IPS-20b (cell line): ENCODE measurements at regions not wholly inside any gene's neighbourhood (a gene's known extent, or its start where the extent isn't known, plus 50 kb on each side); places are given as distances from the start of the nearest gene placed in this dataset.

Experiments
- H3K27ac ChIP-seq: one replicate; pipeline ENCODE4 v1.5.1; 2013; ENCODE audit warnings: low read length
- H3K27me3 ChIP-seq: 2 replicates; pipeline ENCODE4 v1.6.1; 2013; ENCODE audit warnings: mild to moderate bottlenecking, low read length, inconsistent platforms; ENCODE audit not compliant: insufficient read depth
- H3K36me3 ChIP-seq: 2 replicates; pipeline ENCODE4 v1.6.1; 2013; ENCODE audit warnings: low read depth, mild to moderate bottlenecking, inconsistent platforms, low read length, moderate library complexity; ENCODE audit not compliant: insufficient read depth
- H3K4me1 ChIP-seq: 2 replicates; pipeline ENCODE4 v1.6.1; 2013; ENCODE audit warnings: mild to moderate bottlenecking, control low read depth, inconsistent platforms, low read length, moderate library complexity; ENCODE audit not compliant: insufficient read depth
- H3K4me3 ChIP-seq: 2 replicates; pipeline ENCODE4 v1.5.1; 2013; ENCODE audit warnings: mild to moderate bottlenecking, low read length, inconsistent platforms
- H3K9ac ChIP-seq: 2 replicates; pipeline ENCODE4 v1.6.1; 2013; ENCODE audit warnings: low read depth, mild to moderate bottlenecking, inconsistent platforms, low read length, moderate library complexity
- H3K9me3 ChIP-seq: 2 replicates; pipeline ENCODE4 v1.6.1; 2013; ENCODE audit warnings: mild to moderate bottlenecking, low read depth, low read length, inconsistent platforms; ENCODE audit not compliant: insufficient read depth

DNA sequence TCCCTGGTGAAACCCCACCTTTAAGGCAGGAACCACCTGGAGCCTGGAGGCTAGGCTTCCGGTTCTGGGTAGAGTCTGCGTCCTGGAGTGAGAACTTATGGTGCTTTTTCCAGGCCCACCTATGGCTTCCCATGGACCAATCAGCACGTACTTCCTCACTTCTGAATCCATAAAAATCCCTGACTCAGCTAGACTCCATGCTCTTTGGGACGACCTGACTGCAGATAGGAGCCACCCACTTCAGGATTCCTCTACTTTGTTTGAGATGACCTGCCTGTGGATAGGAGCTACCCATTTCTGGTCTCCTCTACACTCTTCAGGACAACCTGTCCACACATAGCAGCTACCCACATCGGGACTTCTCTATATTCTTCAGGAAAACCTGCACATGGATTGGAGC lies 168.8 kb upstream of the IRX2 start:
- no peak overlapping the region for H3K4me3 ChIP-seq
- H3K36me3 ChIP-seq = no peaks in the 10 kb centered on the region
- peaks cover 4% of the 10 kb centered on the region; the same call in 1 of the 2 replicates for H3K4me1 ChIP-seq
- H3K9me3 ChIP-seq = peaks cover 25% of the 10 kb centered on the region
- H3K27ac ChIP-seq = no peak overlapping the region
- no peak overlapping the region for H3K9ac ChIP-seq
- H3K27me3 ChIP-seq = no peaks in the 10 kb centered on the region

GRCh38 chr5:2919310-2920018 lies 168.0 kb upstream of the IRX2 start:
- peaks cover 25% of the 10 kb centered on the region for H3K9me3 ChIP-seq
- peaks cover 6% of the 10 kb centered on the region; the same call in 1 of the 2 replicates for H3K4me1 ChIP-seq
- H3K4me3 ChIP-seq = no peak overlapping the region
- H3K27me3 ChIP-seq = 0 out of 2 replicates have a peak, but pooled peaks cover 2% of the 10 kb centered on the region
- H3K36me3 ChIP-seq = no peaks in the 10 kb centered on the region
- H3K9ac ChIP-seq = no peak overlapping the region
- H3K27ac ChIP-seq = no peak overlapping the region

DNA sequence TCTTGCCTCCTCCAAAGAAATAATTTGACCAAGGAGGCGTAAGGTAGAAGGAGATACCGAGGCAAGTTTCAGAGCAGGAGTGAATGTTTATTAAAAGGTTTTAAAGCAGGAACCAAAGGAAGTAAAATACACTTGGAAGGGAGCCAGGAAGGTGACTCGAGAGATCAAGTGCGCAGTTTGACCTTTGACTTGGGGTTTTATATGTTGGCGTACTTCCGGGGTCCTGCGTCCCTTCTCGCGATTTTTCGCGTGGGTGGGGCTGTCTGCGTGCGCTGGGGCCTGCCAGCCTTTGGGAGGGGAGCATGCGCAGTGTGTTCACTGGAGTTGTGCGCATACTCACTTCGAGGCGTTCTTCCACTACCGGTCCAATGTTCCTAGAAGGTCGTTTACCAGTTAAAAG lies 166.0 kb upstream of the IRX2 start:
- Histone ChIP-seq H3K27me3 (peaks cover 19% of the 10 kb centered on the region), H3K9ac (no peak overlapping the region), H3K9me3 (peaks cover 19% of the 10 kb centered on the region), H3K4me3 (no peak overlapping the region), H3K36me3 (no peaks in the 10 kb centered on the region), H3K4me1 (peaks cover 13% of the 10 kb centered on the region; the same call in 1 of the 2 replicates), H3K27ac (no peak overlapping the region)

DNA sequence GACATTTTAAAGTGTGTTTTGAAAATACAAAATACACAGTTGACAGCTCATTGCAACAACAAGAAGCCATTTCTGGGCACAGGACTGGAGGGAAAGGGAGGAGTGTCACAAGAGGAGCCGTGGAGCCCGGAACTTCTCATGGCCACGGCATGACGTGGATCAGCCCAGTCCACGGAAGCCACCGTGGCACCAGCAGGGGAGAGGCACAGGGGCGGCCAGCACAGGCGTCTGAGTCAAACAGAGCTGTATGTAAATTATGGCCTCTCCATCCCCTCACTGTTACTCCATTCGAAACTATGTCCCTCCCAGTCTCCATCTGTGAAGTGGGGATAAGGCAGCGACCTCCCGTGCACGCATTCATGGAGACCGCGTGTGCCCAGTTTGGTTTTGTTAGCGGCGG lies 165.6 kb upstream of the IRX2 start:
- H3K4me1 ChIP-seq = peaks cover 13% of the 10 kb centered on the region; the same call in 1 of the 2 replicates
- peaks cover 19% of the 10 kb centered on the region for H3K27me3 ChIP-seq
- H3K9ac ChIP-seq = no peak overlapping the region
- peaks cover 15% of the 10 kb centered on the region for H3K9me3 ChIP-seq
- H3K27ac ChIP-seq = no peak overlapping the region
- no peak overlapping the region for H3K4me3 ChIP-seq
- H3K36me3 ChIP-seq = no peaks in the 10 kb centered on the region

GRCh38 chr5:2916076-2916682 lies 164.7 kb upstream of the IRX2 start:
- Histone ChIP-seq H3K4me1 (peaks cover 13% of the 10 kb centered on the region; the same call in 1 of the 2 replicates), H3K4me3 (no peak overlapping the region), H3K9ac (no peak overlapping the region), H3K36me3 (no peaks in the 10 kb centered on the region), H3K9me3 (peaks cover 11% of the 10 kb centered on the region), H3K27ac (no peak overlapping the region), H3K27me3 (peaks cover 19% of the 10 kb centered on the region)

GRCh38 chr5:2914981-2915484 lies 163.6 kb upstream of the IRX2 start:
- H3K4me3 ChIP-seq = peak overlapping the region; percentile 51
- peaks cover 19% of the 10 kb centered on the region for H3K27me3 ChIP-seq
- no peak overlapping the region for H3K27ac ChIP-seq
- H3K9ac ChIP-seq = peak overlapping the region; percentile 52; the same call in 1 of the 2 replicates
- H3K4me1 ChIP-seq = peaks cover 13% of the 10 kb centered on the region; the same call in 1 of the 2 replicates
- H3K36me3 ChIP-seq = no peaks in the 10 kb centered on the region
- no peaks in the 10 kb centered on the region for H3K9me3 ChIP-seq

DNA sequence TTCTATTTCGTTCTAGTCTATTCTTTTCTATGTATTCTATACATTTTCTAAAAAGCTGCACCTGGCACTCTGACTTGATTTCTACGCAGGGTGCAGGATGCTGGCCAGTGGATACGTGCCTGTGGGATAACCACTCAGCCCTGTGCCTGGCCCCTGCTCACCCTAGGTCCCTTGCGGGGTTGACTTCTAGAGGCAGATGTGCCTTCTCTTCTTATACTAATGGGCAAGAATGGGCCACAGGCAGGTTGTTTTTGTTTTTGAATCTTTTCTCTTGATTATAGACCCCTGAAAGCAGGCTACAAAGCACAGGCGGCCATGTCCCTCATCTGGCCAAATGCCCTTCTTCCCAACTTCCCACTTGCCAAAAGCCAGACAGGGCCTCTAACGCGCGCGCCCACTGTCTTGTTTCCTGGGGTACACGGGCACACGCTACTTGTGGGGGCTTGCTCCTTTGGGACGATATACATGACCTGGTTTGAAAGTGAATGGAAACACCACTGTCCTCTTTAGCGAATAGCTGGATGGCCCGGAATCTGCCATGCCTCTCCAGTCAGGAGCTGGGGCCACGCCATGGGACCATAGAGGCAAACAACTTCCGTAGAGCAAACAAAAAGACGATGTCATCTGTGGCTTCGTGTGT lies 162.7 kb upstream of the IRX2 start:
- Histone ChIP-seq H3K4me1 (peaks cover 17% of the 10 kb centered on the region; the same call in 1 of the 2 replicates), H3K9me3 (no peaks in the 10 kb centered on the region), H3K4me3 (no peak overlapping the region), H3K36me3 (no peaks in the 10 kb centered on the region), H3K9ac (no peak overlapping the region), H3K27me3 (peaks cover 19% of the 10 kb centered on the region), H3K27ac (no peak overlapping the region)

DNA sequence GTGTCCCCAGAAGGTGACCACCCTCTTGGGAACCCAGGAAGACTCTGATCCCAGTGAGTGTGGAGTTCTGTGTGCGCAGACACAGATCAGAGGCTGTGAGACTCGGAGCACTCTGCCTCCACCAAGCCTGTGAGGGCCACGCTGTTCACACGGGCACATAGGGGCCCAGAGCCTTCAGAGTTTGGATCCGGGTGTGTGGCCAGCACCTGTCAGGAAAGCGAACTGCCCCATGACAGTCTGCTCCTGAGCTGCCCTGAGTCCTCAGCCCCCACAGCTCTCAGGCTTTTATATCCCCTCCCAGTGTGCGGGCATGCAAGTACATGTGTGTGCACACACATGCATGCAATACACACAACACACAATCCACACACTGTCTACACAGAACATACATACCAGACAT lies 161.8 kb upstream of the IRX2 start:
- Histone ChIP-seq H3K27me3 (peaks cover 19% of the 10 kb centered on the region), H3K27ac (no peak overlapping the region), H3K36me3 (no peaks in the 10 kb centered on the region), H3K9ac (no peak overlapping the region), H3K4me1 (peaks cover 17% of the 10 kb centered on the region; the same call in 1 of the 2 replicates), H3K4me3 (no peak overlapping the region), H3K9me3 (no peaks in the 10 kb centered on the region)

- Histone ChIP-seq H3K36me3 (no peaks in the 10 kb centered on the region), H3K9ac (no peak overlapping the region), H3K4me1 (peaks cover 17% of the 10 kb centered on the region; the same call in 1 of the 2 replicates), H3K27me3 (peaks cover 19% of the 10 kb centered on the region), H3K9me3 (no peaks in the 10 kb centered on the region), H3K4me3 (no peak overlapping the region), H3K27ac (no peak overlapping the region)
Observed at GRCh38 chr5:2912741-2913140, 161.3 kb upstream of the IRX2 start.

DNA sequence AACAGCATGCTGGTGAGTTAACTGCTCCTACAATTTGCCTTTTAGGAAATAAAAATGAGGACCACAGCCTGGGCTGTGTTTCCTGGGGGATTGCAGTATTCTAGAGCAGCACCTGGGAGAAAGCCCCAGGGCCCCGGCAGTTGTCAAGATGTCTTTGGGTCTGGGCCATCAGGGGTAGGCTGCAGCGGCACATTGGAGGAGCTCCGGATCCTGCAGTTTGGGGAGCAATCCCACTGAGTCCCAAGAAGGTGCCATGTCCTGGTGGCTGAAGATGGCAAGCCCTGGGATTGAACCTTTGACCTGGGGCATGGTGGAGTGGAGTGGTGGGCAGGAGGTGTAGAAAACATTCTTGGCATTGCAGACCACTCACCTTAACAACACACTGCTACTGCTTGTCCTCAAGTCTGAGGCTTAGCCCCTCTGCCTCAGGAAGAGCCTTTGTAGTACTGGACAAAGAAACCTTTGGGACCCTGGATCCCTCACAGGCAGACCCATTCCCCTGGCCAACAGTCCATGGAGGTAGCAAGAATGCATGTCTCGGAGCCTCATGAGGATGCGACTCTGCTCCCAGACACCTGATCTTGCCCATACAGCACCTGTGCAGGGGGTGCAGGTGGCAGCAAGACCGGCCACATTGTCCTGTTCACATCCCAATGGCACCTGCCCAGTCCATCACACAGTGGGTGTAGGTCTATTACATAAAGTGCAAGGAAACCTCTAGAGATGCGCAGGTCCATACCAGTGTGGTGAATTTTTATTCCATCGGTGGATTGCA lies 159.1 kb upstream of the IRX2 start:
- Histone ChIP-seq H3K27me3 (peaks cover 19% of the 10 kb centered on the region), H3K9me3 (no peaks in the 10 kb centered on the region), H3K4me3 (no peak overlapping the region), H3K36me3 (no peaks in the 10 kb centered on the region), H3K4me1 (peaks cover 15% of the 10 kb centered on the region; the same call in 1 of the 2 replicates), H3K27ac (no peak overlapping the region), H3K9ac (no peak overlapping the region)

DNA sequence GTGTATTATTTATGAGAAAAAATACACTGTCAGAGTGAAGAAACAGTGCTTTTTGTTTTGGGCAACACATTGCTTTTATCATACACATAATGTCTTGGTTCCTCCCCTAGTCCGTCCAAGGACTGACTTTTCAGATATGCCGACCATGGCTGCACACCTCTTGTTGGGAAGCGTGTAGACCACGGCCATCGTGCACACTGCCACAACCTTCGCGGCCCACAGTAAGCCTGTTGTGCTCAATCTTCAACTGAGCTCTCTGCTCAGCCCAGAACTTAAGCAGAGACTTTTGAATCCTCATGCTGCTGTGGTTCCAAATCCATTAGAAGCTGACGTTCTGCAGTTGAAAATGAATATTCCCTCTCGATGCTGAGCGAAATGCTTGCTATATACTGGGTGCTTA lies 157.6 kb upstream of the IRX2 start:
- H3K9ac ChIP-seq = no peak overlapping the region
- H3K4me3 ChIP-seq = no peak overlapping the region
- no peaks in the 10 kb centered on the region for H3K36me3 ChIP-seq
- no peak overlapping the region for H3K27ac ChIP-seq
- H3K27me3 ChIP-seq = peaks cover 16% of the 10 kb centered on the region
- peaks cover 6% of the 10 kb centered on the region; the same call in 1 of the 2 replicates for H3K4me1 ChIP-seq
- H3K9me3 ChIP-seq = no peaks in the 10 kb centered on the region
